Ramos (cell line): ENCODE measurements at regions not wholly inside any gene's neighbourhood (a gene's known extent, or its start where the extent isn't known, plus 50 kb on each side); places are given as distances from the start of the nearest gene placed in this dataset.

Source experiments
- in situ Hi-C: fragments of 300-500 bp; cut with MboI; formaldehyde crosslinking; loops from one replicate; pipeline ENCODE4 v1.14.3; 2022; ENCODE audit warnings: low sequenced_read_pairs; ENCODE audit not compliant: unreplicated experiment

DNA sequence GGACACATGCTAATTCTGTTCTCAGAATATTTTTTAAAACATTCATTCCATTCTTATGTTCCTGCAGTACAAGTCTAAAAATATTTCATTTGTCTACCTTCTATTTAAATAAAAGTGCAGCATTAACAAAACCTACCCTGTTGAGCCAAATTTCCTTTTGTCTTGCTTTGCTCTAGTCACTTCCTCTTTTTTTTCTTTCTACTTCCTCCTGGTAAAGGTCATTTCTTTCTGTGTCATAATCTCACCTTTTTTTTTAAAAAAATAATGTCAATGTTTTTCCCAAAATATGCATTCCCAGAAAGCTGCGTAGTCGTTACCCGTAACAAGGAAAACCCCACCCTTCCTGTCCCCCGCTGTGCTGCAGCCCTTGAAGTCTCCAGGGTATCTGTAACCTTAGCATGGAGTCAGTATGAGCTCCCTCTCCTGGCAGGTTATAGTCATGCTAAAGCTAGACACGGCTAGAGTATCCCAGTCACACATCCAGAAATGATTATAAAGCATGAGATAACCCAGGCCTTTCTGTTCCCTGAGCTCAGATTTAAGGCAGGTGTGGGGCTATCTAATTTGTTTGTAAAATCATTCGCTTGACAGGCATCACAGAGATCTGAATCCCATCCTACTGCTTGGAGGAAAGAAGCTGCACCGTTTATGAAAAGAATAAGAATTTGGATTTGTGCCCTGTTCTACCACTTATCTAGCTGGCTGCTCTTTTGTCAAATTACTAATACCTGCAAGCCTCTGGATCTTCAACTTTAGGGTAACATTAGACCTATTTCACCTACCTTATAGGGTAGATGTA lies 51.1 kb upstream of the EED start:
- in situ Hi-C loops, result loop anchor here (10.0 kb wide), 1 partner anchor 159 kb away; no protein-coding TSS in a partner anchor

DNA sequence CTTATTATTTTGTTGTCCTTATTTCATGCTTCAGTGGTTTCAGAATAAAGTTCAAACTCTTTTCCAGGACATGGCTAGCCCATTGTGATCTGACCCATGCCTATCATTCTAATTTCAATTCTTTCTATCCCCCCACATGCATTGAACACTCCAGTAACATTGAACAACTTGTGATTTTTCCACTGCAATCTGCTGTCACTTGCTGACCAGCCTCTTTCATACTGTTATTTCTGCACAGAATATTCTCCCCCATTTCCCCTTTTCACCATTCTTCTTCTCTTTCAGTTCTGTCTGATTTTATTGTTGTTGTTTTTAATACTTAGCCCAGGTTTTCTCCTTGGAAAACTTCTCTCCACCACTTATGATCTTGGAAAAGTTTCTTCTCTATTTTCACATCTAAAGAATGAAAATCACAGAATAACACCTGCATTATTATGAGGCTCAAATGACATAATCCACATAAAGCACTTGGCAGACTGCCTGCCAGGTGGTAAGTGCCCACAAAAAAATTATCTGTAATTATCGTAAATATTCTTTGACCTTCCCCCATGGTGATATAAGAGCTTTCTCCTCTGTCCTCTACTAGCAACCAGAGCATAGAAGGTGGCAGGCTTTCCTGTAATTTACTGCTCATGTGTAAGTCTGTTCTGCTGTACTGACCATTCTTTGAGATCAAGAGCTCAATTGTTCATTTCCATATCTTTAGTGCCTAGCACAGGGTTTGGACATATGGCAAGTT lies 51.9 kb upstream of the EED start:
- in situ Hi-C loops, result loop anchor here (10.0 kb wide), 1 partner anchor 158 kb away; no protein-coding TSS in a partner anchor

DNA sequence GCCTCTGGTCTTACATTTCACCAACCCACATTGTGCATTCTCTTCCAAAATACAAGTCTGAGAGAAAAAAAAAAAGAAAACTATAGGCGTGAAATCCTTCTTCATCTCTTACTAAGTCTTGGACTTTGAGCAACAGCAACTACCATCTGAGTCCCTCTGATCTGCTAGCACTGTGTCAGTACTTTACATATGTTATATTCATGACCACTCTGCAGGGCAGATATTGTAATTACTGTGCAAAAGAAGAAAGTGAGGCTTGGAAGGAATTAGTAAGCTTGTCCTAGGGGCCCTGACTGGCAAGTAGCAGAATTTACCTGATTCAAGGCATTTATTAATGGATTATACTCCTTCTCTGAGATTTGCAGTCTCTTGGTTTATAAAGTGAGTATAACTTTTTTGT lies 52.7 kb upstream of the EED start:
- in situ Hi-C loops, result loop anchor here (10.0 kb wide), 1 partner anchor 157 kb away; no protein-coding TSS in a partner anchor

DNA sequence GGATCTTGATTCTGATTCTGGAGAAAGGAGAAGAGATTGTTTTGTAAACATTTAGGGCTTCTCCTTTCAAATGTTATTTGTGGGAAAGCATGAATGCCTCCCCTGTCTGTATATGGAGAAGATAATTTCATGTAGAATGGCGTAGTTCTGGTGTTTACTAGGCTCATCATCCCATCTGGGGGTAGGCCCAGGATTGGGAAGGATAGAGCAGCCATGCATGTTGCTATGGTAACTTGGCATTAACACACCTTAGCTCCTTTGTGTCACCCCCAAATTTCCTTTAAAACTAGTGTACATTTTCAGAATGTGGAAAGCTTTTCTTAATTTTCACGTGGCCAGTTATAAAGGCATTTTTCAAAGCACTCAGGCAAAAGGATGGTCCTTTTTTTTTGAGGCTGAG lies 57.5 kb upstream of the EED start:
- in situ Hi-C loops, result no loop called here

DNA sequence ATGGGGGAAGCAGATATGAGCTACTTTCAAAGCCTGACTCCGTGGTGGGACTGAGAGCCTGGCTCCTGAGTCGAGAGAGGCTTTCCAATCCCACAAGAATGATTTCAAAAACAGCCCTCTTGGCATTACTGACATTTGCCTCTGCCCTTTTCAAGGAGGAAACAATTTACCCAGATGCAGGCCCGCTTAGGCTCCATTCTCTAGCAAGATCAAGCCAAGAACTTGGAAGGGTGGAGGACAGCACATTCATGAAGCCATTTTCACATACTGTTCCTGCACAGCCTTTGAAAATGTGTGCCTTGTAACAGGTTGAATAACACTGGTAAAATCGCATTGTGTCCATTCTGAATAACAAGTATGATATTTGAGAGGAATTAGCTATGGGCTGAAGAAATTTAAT lies 58.2 kb upstream of the EED start:
- in situ Hi-C loops, result no loop called here

DNA sequence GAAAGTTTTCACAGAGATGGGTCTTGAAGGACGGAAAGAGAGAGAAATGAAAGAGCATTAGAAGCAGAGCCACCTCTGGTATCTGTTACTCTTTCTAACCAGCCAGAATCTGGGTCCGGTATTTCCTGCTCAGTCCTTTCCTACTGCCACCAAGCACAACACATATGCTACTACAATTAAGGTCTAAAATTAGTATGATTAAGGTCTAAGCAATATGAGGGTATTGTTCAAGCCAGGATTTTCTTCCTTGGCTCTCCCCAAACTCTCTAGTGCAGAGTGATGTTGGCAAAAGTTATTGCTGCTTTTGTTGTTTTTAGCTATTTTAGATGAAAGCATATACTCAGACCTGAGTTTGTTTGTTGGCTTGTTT lies 59.2 kb upstream of the EED start:
- in situ Hi-C loops, result no loop called here

DNA sequence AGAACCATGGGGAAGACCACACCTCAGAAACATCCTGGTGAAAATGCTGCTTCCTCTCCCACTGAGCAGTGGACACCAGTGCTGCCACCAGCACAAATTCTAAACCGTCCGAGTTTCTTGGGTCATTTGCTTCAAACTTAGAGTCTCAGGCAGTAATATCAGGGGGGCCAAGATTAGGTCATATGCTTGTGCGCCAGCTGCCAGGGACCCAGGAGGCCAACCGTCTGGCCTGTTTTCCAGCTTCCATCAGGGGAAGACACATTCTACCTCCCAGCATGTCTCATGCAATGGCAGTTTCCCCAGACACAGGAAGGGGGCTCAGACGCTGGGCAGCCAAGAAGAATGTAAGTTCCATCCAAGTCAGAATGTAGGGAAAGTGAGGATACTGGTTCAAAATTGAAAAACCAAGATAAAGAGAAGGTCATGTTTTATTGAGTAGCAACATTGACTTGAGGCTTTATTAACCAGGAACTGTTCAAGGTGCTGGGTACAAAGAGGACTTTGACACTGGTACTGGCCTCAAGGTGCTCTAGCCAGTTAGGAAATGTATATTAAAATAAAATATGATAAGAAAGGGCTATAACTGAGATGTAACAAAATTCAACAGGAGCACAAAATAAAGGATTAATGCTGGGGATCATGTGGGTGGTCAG lies 59.7 kb upstream of the EED start:
- in situ Hi-C loops, result no loop called here

DNA sequence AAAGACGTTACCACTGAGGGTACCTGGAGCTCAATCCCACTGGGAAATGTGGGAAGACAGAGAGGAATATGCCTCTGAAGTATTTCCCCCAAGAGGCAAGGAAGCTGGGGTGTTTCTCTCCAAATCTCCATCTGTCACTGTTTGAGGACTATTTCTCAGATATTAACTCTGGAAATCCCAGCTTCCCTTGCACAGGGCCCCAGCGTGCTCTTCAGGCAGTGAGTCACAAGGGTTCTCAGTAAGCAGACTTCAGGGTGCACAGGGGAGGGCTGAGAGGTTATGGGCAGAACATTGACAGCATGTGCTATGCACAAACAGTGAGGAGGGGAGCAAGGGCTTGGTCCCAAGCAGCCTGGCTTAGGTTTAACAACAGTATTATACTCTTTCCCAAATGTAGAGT lies 60.9 kb upstream of the EED start:
- in situ Hi-C loops, result no loop called here

DNA sequence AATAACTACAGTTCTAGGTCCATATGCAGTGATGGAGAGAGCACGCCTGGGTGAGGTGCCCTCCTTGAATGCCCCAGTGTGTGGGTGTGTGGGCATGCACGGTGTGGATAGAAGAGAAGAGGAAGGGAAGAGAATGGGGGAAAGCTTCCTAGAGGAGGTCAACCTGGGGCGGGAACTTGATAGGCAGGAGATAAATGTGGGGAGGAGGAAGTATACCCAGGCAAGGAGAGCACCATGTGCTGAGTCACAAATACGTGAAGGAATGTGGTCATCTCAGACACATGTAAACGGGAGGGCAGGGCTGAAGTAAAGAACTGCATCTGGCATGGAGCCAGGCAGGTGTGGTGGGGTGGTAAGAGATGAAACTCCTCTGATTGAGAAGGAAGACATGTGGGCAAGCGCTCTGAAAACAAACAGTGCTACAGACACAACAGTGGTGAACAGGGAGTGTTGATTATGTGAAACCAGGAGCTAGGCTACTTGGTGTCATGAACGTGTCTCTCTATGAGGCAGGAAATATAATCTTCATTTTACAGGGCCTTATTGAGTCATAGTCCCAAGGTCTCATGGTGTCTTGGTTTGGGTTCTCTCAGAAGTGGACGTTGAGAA lies 61.5 kb upstream of the EED start:
- in situ Hi-C loops, result no loop called here

DNA sequence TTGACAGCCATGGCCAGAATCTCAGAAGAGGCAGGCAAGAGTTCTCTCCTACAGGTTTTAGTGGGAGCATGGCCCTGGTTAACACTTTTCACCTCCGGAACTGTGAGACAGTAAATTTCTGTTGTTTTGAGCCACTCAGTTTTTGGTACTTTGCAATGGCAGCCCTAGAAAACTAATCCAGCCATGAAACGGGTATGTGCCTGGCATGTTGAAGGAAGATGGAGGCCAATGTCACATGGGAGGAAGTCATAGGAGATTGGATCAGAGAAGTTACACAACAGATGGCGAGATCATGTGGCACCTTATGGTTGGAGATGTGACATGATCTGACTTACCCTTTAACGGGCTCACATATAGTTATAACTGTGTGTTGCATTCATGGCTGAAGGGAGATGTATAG lies 63.2 kb upstream of the EED start:
- in situ Hi-C loops, result no loop called here

DNA sequence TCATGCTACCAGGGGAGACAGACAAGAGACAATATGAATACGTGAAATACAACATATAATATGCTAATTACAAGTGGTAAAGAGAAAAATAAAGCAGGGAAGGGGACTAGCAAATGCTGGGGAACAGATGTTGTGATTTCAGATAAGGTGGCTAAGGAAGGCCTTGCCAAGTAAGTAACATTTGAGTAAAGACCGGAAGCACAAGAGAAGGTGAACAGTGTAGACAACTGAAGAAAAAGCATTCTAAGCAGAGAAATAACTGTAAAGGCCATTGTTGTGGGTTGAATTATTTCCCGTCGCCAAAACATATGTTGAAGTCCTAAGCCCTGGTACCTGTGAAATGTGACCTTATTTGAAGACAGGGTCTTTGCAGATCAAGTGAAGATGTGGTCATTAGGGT lies 63.7 kb upstream of the EED start:
- in situ Hi-C loops, result no loop called here

DNA sequence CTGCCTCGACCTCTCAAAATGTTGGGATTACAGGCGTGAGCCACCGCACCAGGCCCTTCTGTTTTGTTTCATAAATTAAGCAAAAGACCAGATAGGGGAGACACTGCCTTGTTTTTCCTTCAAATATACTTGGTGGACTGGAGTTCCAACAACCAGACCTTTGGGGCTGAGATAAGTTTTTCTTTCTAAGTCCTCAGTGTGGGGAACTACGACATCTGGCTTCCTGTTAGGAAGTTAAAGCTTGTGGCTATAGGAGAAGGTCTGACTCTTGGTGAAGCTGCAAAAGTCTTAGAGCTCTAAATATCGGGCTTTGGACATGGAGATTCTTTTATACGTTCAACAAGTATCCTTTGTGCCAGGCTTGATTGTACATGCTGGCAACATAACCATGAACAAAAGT lies 64.1 kb upstream of the EED start:
- in situ Hi-C loops, result no loop called here

DNA sequence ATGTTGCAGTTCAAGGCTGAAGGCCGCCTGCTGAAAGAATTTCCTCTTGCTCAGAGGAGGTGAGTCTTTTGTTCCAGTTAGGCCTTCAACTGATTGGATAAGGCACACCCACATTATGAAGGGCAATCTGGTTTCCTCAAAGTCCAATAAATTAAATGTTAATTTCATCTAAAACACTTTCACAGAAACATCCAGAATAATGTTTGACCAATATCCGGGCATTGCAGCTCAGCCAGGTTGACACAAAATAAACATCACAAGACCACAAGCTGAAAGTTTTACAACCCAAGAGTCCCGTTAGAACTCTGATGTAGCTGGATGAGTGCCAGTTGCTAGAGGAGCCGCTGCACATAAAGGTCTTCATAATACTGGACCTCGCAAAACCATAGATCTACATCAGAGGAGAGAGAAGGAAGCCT lies 64.9 kb upstream of the EED start:
- in situ Hi-C loops, result no loop called here

DNA sequence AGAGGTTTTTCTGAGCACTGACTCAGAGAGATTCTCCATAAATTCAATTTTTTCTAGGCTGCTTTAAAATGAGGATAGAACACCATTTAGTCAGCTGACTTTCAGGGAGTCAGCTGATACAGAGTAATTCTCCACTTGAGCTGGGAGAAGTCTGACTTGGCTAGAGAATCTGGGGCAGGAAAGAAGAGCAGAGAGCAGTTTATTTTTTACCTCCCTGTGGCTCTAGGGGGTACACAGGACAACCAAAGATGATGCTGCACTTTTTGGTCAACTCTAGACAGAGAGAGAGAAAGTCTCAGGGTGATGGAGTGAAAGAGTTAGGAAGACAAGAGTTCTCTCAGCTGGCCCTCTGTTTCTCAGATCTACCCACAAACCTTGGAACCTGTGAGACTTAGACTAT lies 67.3 kb upstream of the EED start:
- in situ Hi-C loops, result no loop called here

DNA sequence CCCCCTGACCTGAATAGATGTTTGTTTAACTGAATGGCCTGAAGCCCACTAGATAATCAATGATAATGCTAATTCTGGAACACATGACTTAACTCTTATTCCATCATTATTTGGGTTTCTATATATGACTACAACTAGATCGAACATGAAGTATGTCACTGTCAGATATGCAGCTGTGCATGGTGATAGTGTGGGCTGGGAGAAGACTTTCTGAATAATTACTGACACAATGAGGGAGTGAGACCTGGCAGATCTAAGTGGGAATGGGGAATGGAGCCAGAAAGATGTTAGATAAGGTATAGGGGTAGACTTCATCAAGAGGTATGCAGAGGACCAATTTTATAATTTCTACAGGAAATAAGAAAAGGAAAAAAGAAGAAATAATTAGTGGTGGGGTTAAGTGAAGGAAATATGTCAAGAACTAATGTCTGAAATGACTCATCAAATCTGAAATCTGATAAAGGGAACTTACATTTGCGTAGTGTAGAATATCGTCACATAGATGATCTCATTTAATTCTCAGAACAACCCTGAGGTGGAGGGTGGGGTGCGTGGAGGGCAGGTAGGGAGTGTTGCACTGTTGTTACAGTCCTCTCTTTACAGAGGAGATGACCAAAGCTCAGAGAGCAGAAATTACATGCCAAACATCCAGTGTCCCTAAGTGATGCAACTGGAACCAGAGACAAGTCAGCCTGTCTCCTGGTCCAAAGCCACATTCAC lies 68.2 kb upstream of the EED start:
- in situ Hi-C loops, result no loop called here

DNA sequence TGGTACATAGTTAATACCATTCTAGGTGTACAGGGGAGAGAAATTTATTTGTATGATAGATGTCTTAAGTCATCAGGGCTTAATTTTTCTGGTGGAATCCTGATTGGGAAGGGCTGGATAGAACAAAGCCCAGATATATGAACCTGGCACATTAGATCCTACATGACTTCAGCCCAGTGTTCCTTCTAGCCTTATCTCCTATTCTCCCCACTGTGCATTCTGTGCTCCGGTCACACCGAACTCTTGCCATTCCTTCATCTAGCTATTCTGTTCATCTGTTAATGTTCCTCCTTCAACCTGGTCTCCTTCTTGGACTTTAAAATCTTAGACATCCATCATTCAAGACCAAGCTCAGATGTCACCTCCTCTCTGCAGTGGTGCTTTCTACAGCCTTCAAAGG lies 68.9 kb upstream of the EED start:
- in situ Hi-C loops, result no loop called here

DNA sequence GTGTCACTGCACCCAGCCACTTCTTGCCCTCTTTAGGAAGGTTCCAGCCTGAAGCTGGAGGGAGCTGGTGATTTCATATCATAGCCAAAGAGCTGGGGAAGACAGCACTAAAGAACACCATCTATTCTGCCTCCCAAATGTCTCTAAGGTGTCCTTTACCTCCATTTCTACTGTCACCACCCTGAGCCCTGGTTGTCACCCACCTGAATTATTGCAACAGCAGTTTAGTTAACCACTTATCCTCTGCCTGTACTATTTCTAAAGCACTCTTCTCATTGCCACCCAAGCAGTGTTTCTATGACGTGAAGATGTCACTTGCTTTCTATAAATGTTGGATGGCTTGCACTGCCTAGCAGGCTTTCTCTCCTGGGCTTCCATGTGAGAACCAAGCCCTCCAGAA lies 69.4 kb upstream of the EED start:
- in situ Hi-C loops, result no loop called here

DNA sequence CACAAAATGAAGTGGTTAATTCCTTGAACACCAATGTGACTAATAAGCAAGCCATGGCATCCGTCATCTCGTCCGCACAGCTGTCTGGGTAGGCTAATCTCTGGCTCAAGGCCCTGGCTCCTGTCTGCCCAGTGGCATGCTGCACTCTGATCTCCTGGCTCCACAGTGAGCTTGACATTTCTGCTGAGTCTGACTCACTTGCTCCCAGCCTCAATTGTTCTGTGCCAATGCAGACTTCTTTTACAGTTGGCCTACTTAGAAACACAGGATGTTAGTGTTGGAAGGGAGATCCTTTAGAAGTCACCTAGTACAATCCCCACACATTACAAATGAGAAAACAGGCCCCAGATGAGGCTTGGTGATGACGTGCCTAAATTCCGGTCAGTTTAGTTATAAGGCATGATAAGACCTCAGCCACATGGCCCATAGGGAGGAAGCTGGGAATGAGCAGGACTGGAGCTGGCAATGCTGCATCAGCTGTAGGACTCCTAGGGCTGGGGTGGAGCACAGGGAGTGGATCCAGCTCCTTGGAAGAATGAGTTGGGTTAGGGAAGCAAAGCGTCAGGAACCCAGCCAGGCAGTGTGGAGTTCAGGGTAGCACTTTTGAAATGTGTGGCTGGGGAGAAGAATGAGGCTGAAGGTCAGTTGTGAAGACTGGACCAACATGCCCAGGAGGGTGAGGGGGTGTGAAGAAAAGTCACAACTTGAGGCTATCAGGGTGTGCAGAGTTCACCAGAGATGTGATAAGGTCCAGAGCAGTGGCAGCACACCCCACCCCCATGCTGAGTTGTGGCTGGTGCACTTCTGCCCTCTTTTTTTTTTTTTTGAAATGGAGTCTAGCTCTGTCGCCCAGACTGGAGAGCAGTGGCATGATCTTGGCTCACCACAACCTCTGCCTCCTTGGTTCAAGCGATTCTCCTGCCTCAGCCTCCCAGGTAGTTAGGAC lies 70.2 kb upstream of the EED start:
- in situ Hi-C loops, result no loop called here

DNA sequence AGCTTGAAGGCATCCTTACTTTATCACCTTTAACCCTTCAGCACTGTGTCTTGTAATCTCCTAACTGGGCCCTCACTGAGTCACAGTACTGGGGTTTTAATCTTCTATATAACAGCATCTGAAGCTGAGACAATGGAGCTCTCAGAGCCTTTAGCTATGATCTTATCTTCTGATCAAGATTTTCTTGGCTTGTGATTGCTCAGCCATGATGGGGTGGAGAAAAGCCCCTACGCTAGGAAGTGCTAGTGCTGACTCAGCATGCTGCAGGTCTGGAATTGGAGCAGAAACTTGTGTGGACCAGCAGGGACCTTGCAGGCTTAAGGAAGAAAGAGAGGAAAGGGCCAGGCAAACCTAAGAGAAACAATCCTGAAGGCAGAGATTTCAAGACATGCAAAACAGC lies 71.7 kb upstream of the EED start:
- in situ Hi-C loops, result no loop called here
